GM23338 (cell line): ENCODE measurements at regions not wholly inside any gene's neighbourhood (a gene's known extent, or its start where the extent isn't known, plus 50 kb on each side); places are given as distances from the start of the nearest gene placed in this dataset.

Experiments
- CREB1 ChIP-seq: fragments of 250-450 bp; sonication (Bioruptor Pico); IDR thresholded peaks from 2 replicates; pipeline ENCODE4 v1.5.0; 2020; ENCODE audit warnings: low read depth, mild to moderate bottlenecking, moderate library complexity
- ETS1 ChIP-seq: IDR thresholded peaks from 2 replicates; pipeline ENCODE4 v1.6.1; 2016; ENCODE audit warnings: antibody characterized with exemption
- EZH2 ChIP-seq: fragments of 200-600 bp; sonication (generic); IDR thresholded peaks from one replicate; pipeline ENCODE4 v1.8.0; 2017; ENCODE audit warnings: antibody characterized with exemption, mild to moderate bottlenecking, low read depth; ENCODE audit not compliant: unreplicated experiment
- EZH2phosphoT487 ChIP-seq: fragments of 200-600 bp; sonication (generic); IDR thresholded peaks from one replicate; pipeline ENCODE4 v1.8.1; 2018; ENCODE audit warnings: antibody characterized with exemption; ENCODE audit not compliant: unreplicated experiment
- JUNB ChIP-seq: IDR thresholded peaks from one replicate; pipeline ENCODE4 v1.6.1; 2016; ENCODE audit warnings: antibody characterized with exemption; ENCODE audit not compliant: unreplicated experiment
- NANOG ChIP-seq: IDR thresholded peaks from 2 replicates; pipeline ENCODE4 v1.6.1; 2016; ENCODE audit warnings: antibody characterized with exemption, borderline replicate concordance
- POLR2AphosphoS5 ChIP-seq: IDR thresholded peaks from 2 replicates; pipeline ENCODE4 v1.6.1; 2016; ENCODE audit warnings: antibody characterized with exemption, low read depth
- STAT1 ChIP-seq: IDR thresholded peaks from one replicate; pipeline ENCODE4 v1.6.1; 2016; ENCODE audit warnings: antibody characterized with exemption; ENCODE audit not compliant: unreplicated experiment
- ZNF114 ChIP-seq: fragments of 250-450 bp; sonication (Bioruptor Pico); IDR thresholded peaks from 2 replicates; pipeline ENCODE4 v1.5.0; 2020; ENCODE audit warnings: mild to moderate bottlenecking, moderate library complexity
- ZNF331 ChIP-seq: fragments of 250-450 bp; sonication (Bioruptor Pico); IDR thresholded peaks from 2 replicates; pipeline ENCODE4 v1.5.0; 2020; ENCODE audit warnings: low read depth, mild to moderate bottlenecking, moderate library complexity
- ZNF462 ChIP-seq: fragments of 250-450 bp; sonication (Bioruptor Pico); IDR thresholded peaks from 2 replicates; pipeline ENCODE4 v1.5.0; 2020; ENCODE audit warnings: mild to moderate bottlenecking, moderate library complexity
- TF ChIP-seq, protein P1 (sequence below): IDR thresholded peaks from one replicate; pipeline ENCODE4 v1.6.1; 2018; ENCODE audit warnings: antibody characterized with exemption; ENCODE audit not compliant: unreplicated experiment
- TF ChIP-seq, protein P2 (sequence below), 2 experiments: fragments of 200-600 bp in 1 of 2; sonication (generic) in 1 of 2; conservative IDR thresholded peaks; 2 replicates each; pipeline versions ENCODE4 v1.5.1 to v1.6.1; 2016 to 2017; ENCODE audit warnings: antibody characterized with exemption in 2 of 2, low read depth in 2 of 2, mild to moderate bottlenecking in 2 of 2, moderate library complexity in 1 of 2

- TF ChIP-seq EZH2 (no peak), NANOG (no peak), ETS1 (no peak), POLR2AphosphoS5 (no peak), EZH2phosphoT487 (no peak), ZNF331 (CRISPR knock-in tag) (no peak), CREB1 (CRISPR knock-in tag) (no peak), JUNB (no peak), STAT1 (no peak), ZNF114 (no peak), ZNF462 (CRISPR knock-in tag) (no peak)
- TF ChIP-seq, protein P1, sequence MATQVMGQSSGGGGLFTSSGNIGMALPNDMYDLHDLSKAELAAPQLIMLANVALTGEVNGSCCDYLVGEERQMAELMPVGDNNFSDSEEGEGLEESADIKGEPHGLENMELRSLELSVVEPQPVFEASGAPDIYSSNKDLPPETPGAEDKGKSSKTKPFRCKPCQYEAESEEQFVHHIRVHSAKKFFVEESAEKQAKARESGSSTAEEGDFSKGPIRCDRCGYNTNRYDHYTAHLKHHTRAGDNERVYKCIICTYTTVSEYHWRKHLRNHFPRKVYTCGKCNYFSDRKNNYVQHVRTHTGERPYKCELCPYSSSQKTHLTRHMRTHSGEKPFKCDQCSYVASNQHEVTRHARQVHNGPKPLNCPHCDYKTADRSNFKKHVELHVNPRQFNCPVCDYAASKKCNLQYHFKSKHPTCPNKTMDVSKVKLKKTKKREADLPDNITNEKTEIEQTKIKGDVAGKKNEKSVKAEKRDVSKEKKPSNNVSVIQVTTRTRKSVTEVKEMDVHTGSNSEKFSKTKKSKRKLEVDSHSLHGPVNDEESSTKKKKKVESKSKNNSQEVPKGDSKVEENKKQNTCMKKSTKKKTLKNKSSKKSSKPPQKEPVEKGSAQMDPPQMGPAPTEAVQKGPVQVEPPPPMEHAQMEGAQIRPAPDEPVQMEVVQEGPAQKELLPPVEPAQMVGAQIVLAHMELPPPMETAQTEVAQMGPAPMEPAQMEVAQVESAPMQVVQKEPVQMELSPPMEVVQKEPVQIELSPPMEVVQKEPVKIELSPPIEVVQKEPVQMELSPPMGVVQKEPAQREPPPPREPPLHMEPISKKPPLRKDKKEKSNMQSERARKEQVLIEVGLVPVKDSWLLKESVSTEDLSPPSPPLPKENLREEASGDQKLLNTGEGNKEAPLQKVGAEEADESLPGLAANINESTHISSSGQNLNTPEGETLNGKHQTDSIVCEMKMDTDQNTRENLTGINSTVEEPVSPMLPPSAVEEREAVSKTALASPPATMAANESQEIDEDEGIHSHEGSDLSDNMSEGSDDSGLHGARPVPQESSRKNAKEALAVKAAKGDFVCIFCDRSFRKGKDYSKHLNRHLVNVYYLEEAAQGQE: no peak
- TF ChIP-seq, protein P2, sequence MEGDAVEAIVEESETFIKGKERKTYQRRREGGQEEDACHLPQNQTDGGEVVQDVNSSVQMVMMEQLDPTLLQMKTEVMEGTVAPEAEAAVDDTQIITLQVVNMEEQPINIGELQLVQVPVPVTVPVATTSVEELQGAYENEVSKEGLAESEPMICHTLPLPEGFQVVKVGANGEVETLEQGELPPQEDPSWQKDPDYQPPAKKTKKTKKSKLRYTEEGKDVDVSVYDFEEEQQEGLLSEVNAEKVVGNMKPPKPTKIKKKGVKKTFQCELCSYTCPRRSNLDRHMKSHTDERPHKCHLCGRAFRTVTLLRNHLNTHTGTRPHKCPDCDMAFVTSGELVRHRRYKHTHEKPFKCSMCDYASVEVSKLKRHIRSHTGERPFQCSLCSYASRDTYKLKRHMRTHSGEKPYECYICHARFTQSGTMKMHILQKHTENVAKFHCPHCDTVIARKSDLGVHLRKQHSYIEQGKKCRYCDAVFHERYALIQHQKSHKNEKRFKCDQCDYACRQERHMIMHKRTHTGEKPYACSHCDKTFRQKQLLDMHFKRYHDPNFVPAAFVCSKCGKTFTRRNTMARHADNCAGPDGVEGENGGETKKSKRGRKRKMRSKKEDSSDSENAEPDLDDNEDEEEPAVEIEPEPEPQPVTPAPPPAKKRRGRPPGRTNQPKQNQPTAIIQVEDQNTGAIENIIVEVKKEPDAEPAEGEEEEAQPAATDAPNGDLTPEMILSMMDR (conservative IDR thresholded peaks at IDR 0.05; ENCODE audit: low read depth in 2 of 2): no peak
Observed at GRCh38 chr2:57536535-57537231, 509.9 kb upstream of the VRK2 start.
